Endothelial cell of umbilical vein (primary cell): ENCODE measurements at regions not wholly inside any gene's neighbourhood (a gene's known extent, or its start where the extent isn't known, plus 50 kb on each side); places are given as distances from the start of the nearest gene placed in this dataset.

Experiments used
- BruUV-seq: library from RNA; stranded (reverse); fragments of 400-500 nt; replicated peaks from 2 replicates; lab custom pipeline; 2021; lab: Mats Ljungman, UMichigan
- CTCF ChIA-PET: fragments of 300-600, 350-600 bp; sonication (Branson Sonifier 250); formaldehyde crosslinking; loops from one replicate; lab custom pipeline; 2021; ENCODE audit warnings: antibody characterized with exemption, inconsistent platforms; lab: Charles Lee
- POLR2A ChIA-PET: fragments of 300-600, 350-600 bp; sonication (Branson Sonifier 250); formaldehyde crosslinking; loops from one replicate; lab custom pipeline; 2021; ENCODE audit warnings: antibody characterized with exemption, inconsistent platforms; lab: Charles Lee
- DNase-seq: peaks from one replicate; pipeline ENCODE4 v3.0.0-alpha.2; 2011; ENCODE audit warnings: low read depth, low spot score
- FAIRE-seq: peaks from 2 replicates; lab custom pipeline; 2011; peaks lifted over from hg19 to GRCh38; lab: Jason Lieb, UNC
- H2AFZ ChIP-seq: 2 replicates; pipeline ENCODE4 v1.6.0; 2012; ENCODE audit warnings: low read depth, low read length, control low read depth, inconsistent platforms
- H3K27ac ChIP-seq: 2 replicates; pipeline ENCODE4 v1.5.1; 2011; ENCODE audit warnings: low read depth, mild to moderate bottlenecking, control low read depth, low read length, moderate library complexity; ENCODE audit not compliant: insufficient read depth
- H3K27me3 ChIP-seq, 2 experiments: 2 replicates each; pipeline versions ENCODE4 v1.6.0 to v1.6.1; 2011; ENCODE audit warnings: low read length in 2 of 2, mixed read lengths in 1 of 2; ENCODE audit not compliant: control insufficient read depth in 2 of 2, insufficient read depth in 2 of 2
- H3K36me3 ChIP-seq, 2 experiments: 2 replicates in 1 of 2; 3 replicates in 1 of 2; pipeline ENCODE4 v1.5.1; 2011; ENCODE audit warnings: low read length in 2 of 2, mild to moderate bottlenecking in 1 of 2, moderate library complexity in 1 of 2; ENCODE audit not compliant: control insufficient read depth in 2 of 2, insufficient read depth in 2 of 2; ENCODE audit errors: extremely low read depth in 1 of 2
- H3K4me1 ChIP-seq: 3 replicates; pipeline ENCODE4 v1.5.1; 2011; ENCODE audit warnings: mild to moderate bottlenecking, low read length; ENCODE audit not compliant: control insufficient read depth, insufficient read depth; ENCODE audit errors: extremely low read depth
- H3K4me2 ChIP-seq: 2 replicates; pipeline ENCODE4 v1.6.1; 2011; ENCODE audit warnings: low read length, control low read depth, mixed read lengths; ENCODE audit not compliant: insufficient read depth
- H3K4me3 ChIP-seq, 3 experiments: fragments of 200-600 bp in 1 of 3; sonication (generic), shearing (Covaris generic) in 1 of 3; replicated peaks in 1 of 3; 2 replicates each; pipeline ENCODE4 v1.5.1; 2011 to 2016; ENCODE audit warnings: control low read depth in 3 of 3, low read length in 3 of 3, mild to moderate bottlenecking in 2 of 3, inconsistent platforms in 1 of 3, low read depth in 1 of 3, moderate library complexity in 1 of 3; ENCODE audit not compliant: insufficient read depth in 1 of 3
- H3K79me2 ChIP-seq: 2 replicates; pipeline ENCODE4 v1.6.0; 2012; ENCODE audit warnings: low read length, inconsistent platforms; ENCODE audit not compliant: control insufficient read depth, insufficient read depth
- H3K9ac ChIP-seq: replicated peaks from 2 replicates; pipeline ENCODE3; 2011; ENCODE audit warnings: low read length, control low read depth; ENCODE audit not compliant: insufficient read depth; ENCODE audit errors: extremely low read depth
- H3K9me1 ChIP-seq: replicated peaks from 3 replicates; pipeline ENCODE4 v1.6.0; 2011; ENCODE audit warnings: mild to moderate bottlenecking, low read length; ENCODE audit not compliant: control insufficient read depth, insufficient read depth; ENCODE audit errors: extremely low read depth
- H3K9me3 ChIP-seq: replicated peaks from 2 replicates; pipeline ENCODE4 v1.5.1; 2012; ENCODE audit warnings: low read length, inconsistent platforms; ENCODE audit not compliant: control insufficient read depth, insufficient read depth
- H4K20me1 ChIP-seq: replicated peaks from 2 replicates; pipeline ENCODE3; 2011; ENCODE audit warnings: mild to moderate bottlenecking, low read length; ENCODE audit not compliant: control insufficient read depth, insufficient read depth; ENCODE audit errors: extremely low read depth
- EZH2 ChIP-seq: IDR thresholded peaks from 2 replicates; pipeline ENCODE4 v1.6.1; 2012; ENCODE audit warnings: borderline replicate concordance, low read depth, mild to moderate bottlenecking, moderate library complexity, low read length, inconsistent platforms; ENCODE audit not compliant: severe bottlenecking
- FOS ChIP-seq: IDR thresholded peaks from 2 replicates; pipeline ENCODE4 v1.6.1; 2011; ENCODE audit warnings: mild to moderate bottlenecking, low read length, moderate library complexity, borderline replicate concordance; ENCODE audit not compliant: insufficient read depth
- GATA2 ChIP-seq: IDR thresholded peaks from 2 replicates; pipeline ENCODE4 v1.7.0; 2011; ENCODE audit warnings: low read depth, mild to moderate bottlenecking, moderate library complexity, mixed read lengths, low read length; ENCODE audit not compliant: insufficient read length, insufficient read depth
- JUN ChIP-seq: IDR thresholded peaks from 2 replicates; pipeline ENCODE4 v1.6.1; 2011; ENCODE audit warnings: borderline replicate concordance, low read depth; ENCODE audit not compliant: insufficient read length, insufficient read depth
- MYC ChIP-seq: IDR thresholded peaks from one replicate; pipeline ENCODE4 v1.6.1; 2011; ENCODE audit warnings: mild to moderate bottlenecking, low read depth, low read length
- POLR2A ChIP-seq: IDR thresholded peaks from 2 replicates; pipeline ENCODE4 v1.6.1; 2012; ENCODE audit warnings: low read depth, mild to moderate bottlenecking, control low read depth, low read length
- POLR2AphosphoS5 ChIP-seq: IDR thresholded peaks from 2 replicates; pipeline ENCODE4 v1.6.1; 2012; ENCODE audit warnings: low read depth, mild to moderate bottlenecking, control low read depth, low read length, moderate library complexity; ENCODE audit not compliant: insufficient read depth
- dilution Hi-C: fragments of 300-500 bp; cut with MboI; formaldehyde crosslinking; loops from one replicate; pipeline ENCODE4 v1.15.0; 2019; ENCODE audit warnings: low sequenced_read_pairs; ENCODE audit not compliant: extremely low pct_ligation_motif_present
- intact Hi-C: fragments of 100-400 bp; cut with micrococcal nuclease; formaldehyde crosslinking; loops from one replicate; pipeline ENCODE4 v1.10.0; 2022
- TF ChIP-seq, protein P1 (sequence below), 2 donors: IDR thresholded peaks; 1 replicate in 1 of 2; 2 replicates in 1 of 2; pipeline ENCODE4 v1.5.1; 2011; ENCODE audit warnings: low read length in 2 of 2, mild to moderate bottlenecking in 2 of 2, moderate library complexity in 2 of 2, control low read depth in 1 of 2, inconsistent platforms in 1 of 2, low read depth in 1 of 2; ENCODE audit not compliant: insufficient read depth in 1 of 2; ENCODE audit errors: extremely low read depth in 1 of 2
- TF ChIP-seq, protein P2 (sequence below): IDR thresholded peaks from 2 replicates; pipeline ENCODE4 v1.6.1; 2011; ENCODE audit not compliant: insufficient read depth, insufficient read length

DNA sequence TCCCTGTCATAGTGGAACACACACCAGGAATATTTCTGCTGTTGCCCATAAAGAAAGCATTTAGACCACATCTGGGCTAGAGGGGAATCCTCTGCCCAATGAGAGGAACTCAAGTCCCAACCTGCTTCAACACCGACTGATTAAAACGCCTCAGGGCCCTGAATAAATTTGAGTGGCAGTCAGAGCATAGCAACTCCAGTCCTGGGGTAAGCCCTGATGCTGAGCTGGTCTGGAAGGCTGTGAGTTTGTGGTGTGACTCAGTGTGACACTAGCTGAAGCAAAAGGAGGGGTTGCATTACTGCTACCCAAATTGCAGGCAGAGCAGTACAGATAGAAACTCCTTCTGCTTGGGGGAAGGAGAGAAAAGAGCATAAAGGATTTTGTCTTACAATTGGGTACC lies 148.3 kb downstream of the PRDM9 start:
- BruUV-seq, result no TSS peak
- intact Hi-C loops (no loop called here), dilution Hi-C loops (no loop called here)
- FAIRE-seq (no peak), DNase-seq (no peak)
- H3K9me3 ChIP-seq, result peaks cover 2% of the 10 kb centered on the region
- no peak overlapping the region for H2AFZ ChIP-seq
- no peak overlapping the region for H3K4me2 ChIP-seq
- H3K79me2 ChIP-seq, result no peaks in the 10 kb centered on the region
- no peaks in the 10 kb centered on the region for H3K4me1 ChIP-seq
- no peaks in the 10 kb centered on the region for H3K36me3 ChIP-seq
- no peaks in the 10 kb centered on the region for H3K9me1 ChIP-seq
- no peak overlapping the region for H3K9ac ChIP-seq
- no peaks in the 10 kb centered on the region for H3K27me3 ChIP-seq
- CTCF ChIA-PET, result no interaction called here
- H3K27ac ChIP-seq, result no peak overlapping the region
- no peak overlapping the region for H3K4me3 ChIP-seq
- no peaks in the 10 kb centered on the region for H4K20me1 ChIP-seq
- TF ChIP-seq MYC, result no peak
- TF ChIP-seq JUN, result no peak
- no peak for TF ChIP-seq POLR2A
- TF ChIP-seq EZH2, result no peak
- no peak for TF ChIP-seq POLR2AphosphoS5
- no peak for TF ChIP-seq FOS
- TF ChIP-seq, protein P1, sequence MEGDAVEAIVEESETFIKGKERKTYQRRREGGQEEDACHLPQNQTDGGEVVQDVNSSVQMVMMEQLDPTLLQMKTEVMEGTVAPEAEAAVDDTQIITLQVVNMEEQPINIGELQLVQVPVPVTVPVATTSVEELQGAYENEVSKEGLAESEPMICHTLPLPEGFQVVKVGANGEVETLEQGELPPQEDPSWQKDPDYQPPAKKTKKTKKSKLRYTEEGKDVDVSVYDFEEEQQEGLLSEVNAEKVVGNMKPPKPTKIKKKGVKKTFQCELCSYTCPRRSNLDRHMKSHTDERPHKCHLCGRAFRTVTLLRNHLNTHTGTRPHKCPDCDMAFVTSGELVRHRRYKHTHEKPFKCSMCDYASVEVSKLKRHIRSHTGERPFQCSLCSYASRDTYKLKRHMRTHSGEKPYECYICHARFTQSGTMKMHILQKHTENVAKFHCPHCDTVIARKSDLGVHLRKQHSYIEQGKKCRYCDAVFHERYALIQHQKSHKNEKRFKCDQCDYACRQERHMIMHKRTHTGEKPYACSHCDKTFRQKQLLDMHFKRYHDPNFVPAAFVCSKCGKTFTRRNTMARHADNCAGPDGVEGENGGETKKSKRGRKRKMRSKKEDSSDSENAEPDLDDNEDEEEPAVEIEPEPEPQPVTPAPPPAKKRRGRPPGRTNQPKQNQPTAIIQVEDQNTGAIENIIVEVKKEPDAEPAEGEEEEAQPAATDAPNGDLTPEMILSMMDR (IDR thresholded peaks at IDR 0.05; ENCODE audit: extremely low read depth in 1 of 2, insufficient read depth in 1 of 2, low read depth in 1 of 2, low read length in 2 of 2), result no peak
- POLR2A ChIA-PET, result no interaction called here

DNA sequence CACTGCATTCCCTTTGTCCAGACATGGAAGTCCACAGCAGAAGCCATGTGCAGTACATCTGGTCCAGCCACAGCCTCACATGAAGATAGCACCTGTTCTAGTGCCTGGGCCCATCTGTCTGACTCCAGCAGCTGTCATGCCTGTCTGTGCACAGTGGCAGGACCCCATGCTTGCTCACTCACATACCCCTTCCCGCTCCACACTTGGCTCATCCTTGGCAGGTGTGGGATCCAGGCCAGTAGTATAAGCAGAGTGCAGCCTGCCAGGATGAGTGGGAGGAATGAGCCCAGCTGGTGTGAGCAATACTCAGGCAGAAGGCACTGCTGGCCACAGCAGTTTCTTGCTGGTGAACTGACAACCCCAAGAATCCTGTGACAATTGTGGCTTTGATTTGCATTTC lies 168.0 kb downstream of the PRDM9 start:
- POLR2A ChIA-PET, result no interaction called here
- H3K9me1 ChIP-seq, result no peaks in the 10 kb centered on the region
- H3K27me3 ChIP-seq, result no peaks in the 10 kb centered on the region
- no peaks in the 10 kb centered on the region for H3K79me2 ChIP-seq
- H3K9me3 ChIP-seq, result peaks cover 6% of the 10 kb centered on the region
- H2AFZ ChIP-seq, result no peak overlapping the region
- CTCF ChIA-PET, result no interaction called here
- dilution Hi-C loops, result no loop called here
- intact Hi-C loops, result no loop called here
- no peak overlapping the region for H3K9ac ChIP-seq
- H3K4me1 ChIP-seq, result no peaks in the 10 kb centered on the region
- FAIRE-seq, result no peak
- no peak overlapping the region for H3K4me3 ChIP-seq
- H3K4me2 ChIP-seq, result no peak overlapping the region
- no peaks in the 10 kb centered on the region for H3K36me3 ChIP-seq
- no peaks in the 10 kb centered on the region for H4K20me1 ChIP-seq
- DNase-seq, result no peak
- TF ChIP-seq MYC, result no peak
- TF ChIP-seq EZH2, result no peak
- TF ChIP-seq JUN, result no peak
- TF ChIP-seq FOS, result no peak
- TF ChIP-seq, protein P1 (IDR thresholded peaks at IDR 0.05; ENCODE audit: extremely low read depth in 1 of 2, insufficient read depth in 1 of 2, low read depth in 1 of 2, low read length in 2 of 2), result no peak
- TF ChIP-seq, protein P2, sequence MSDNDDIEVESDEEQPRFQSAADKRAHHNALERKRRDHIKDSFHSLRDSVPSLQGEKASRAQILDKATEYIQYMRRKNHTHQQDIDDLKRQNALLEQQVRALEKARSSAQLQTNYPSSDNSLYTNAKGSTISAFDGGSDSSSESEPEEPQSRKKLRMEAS, result no peak
- TF ChIP-seq GATA2, result no peak
- no peak for TF ChIP-seq POLR2A
- no peak overlapping the region for H3K27ac ChIP-seq
- no TSS peak for BruUV-seq
